NOMO-1 treated with dmso at 0.1 percent for 144 hours (cell line): ENCODE measurements at regions not wholly inside any gene's neighbourhood (a gene's known extent, or its start where the extent isn't known, plus 50 kb on each side); places are given as distances from the start of the nearest gene placed in this dataset.
"Not testable (repeated sequence)": the region's sequence is repeated elsewhere in the genome, so short reads cannot be mapped to it uniquely, and the experiment has no call there.

ENCODE experiments used
- DNase-seq: peaks from one replicate; lab custom pipeline; 2025; ENCODE audit not compliant: unreplicated experiment; lab: John Stamatoyannopoulos, UW

- no peak for DNase-seq
Measured at GRCh38 chr16:87007907-87008306, 309.3 kb downstream of the C16orf95 start.

GRCh38 chr16:87008664-87009063 is 308.5 kb downstream of the C16orf95 start:
- DNase-seq = no peak

GRCh38 chr16:87012954-87013938 is 303.9 kb downstream of the C16orf95 start:
- DNase-seq = no peak

GRCh38 chr16:87014112-87014511 is 303.1 kb downstream of the C16orf95 start:
- DNase-seq = no peak

GRCh38 chr16:87015021-87015420 is 302.2 kb downstream of the C16orf95 start:
- no peak for DNase-seq

- peak; percentile 26 for DNase-seq
Measured at GRCh38 chr16:87016046-87017035, 300.9 kb downstream of the C16orf95 start.

GRCh38 chr16:87017371-87018012 is 299.7 kb downstream of the C16orf95 start:
- peak; percentile 79 for DNase-seq

GRCh38 chr16:87025676-87026075 is 291.5 kb downstream of the C16orf95 start:
- DNase-seq = no peak

GRCh38 chr16:87027056-87027616 is 290.1 kb downstream of the C16orf95 start:
- DNase-seq = no peak

GRCh38 chr16:87028481-87029320 is 288.5 kb downstream of the C16orf95 start:
- DNase-seq = no peak

- DNase-seq = no peak
Measured at GRCh38 chr16:87032554-87032953, 284.6 kb downstream of the C16orf95 start.

- no peak for DNase-seq
Measured at GRCh38 chr16:87033021-87033471, 284.1 kb downstream of the C16orf95 start.

GRCh38 chr16:87033541-87034300 is 283.5 kb downstream of the C16orf95 start:
- DNase-seq = no peak

GRCh38 chr16:87034317-87034716 is 282.9 kb downstream of the C16orf95 start:
- no peak for DNase-seq

- DNase-seq = no peak
Measured at GRCh38 chr16:87035053-87035452, 282.1 kb downstream of the C16orf95 start.

GRCh38 chr16:87037012-87037411 is 280.2 kb downstream of the C16orf95 start:
- no peak for DNase-seq

GRCh38 chr16:87038528-87038927 is 278.7 kb downstream of the C16orf95 start:
- not testable (repeated sequence) for DNase-seq

GRCh38 chr16:87040169-87041117 is 276.7 kb downstream of the C16orf95 start:
- DNase-seq = no peak
